ENCODE measurements at regions not wholly inside any gene's neighbourhood (a gene's known extent, or its start where the extent isn't known, plus 50 kb on each side); places are given as distances from the start of the nearest gene placed in this dataset.

DNA sequence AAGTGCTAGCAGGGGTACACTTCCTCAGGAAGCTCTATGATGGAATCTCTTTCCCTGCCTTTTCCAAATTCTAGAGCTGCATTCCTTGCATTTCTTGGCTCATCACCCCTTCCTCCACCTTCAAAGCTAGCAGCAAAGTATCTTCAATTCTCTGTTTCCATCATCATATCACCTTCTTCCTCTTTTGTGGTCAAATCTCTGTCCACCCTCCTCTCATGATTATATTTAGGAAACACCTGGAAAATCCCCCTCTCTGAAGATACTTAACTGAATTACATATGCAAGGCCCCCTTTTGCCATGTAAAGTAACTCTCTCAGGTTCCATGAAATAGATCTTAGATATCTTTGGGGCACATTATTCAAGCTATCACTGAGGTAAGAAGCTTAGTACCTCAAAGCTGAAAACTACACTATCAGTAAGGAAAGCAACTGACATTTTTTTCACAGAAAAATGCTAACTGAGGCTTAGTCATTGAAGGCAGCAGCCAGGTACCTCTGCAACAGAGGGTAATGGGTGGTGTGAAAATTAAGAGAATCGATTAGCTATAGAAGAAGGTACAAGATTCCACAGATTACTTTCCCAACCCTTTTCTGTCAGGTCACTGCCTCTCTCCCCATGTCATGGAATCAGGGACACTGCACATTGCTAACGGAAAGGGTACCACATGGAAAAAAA lies 197.3 kb downstream of the MACC1 start:
- no peaks in the 10 kb centered on the region for H3K36me3 ChIP-seq (ENCODE audit: insufficient read depth, low read length)
- H3K9me2 ChIP-seq (replicated peaks; ENCODE audit: low read depth, low read length), result no peaks in the 10 kb centered on the region
- no peak overlapping the region for H3K9ac ChIP-seq (ENCODE audit: low read depth, low read length, poor library complexity, severe bottlenecking)
- H2AFZ ChIP-seq (ENCODE audit: low read length), result no peak overlapping the region
- H3K4me1 ChIP-seq (ENCODE audit: insufficient read depth, low read length, poor library complexity, severe bottlenecking), result peaks cover 13% of the 10 kb centered on the region
- no peaks in the 10 kb centered on the region for H4K20me1 ChIP-seq (ENCODE audit: insufficient read depth, low read length, poor library complexity, severe bottlenecking)
- no peaks in the 10 kb centered on the region; the same call in 1 of the 2 replicates for H3K9me3 ChIP-seq (ENCODE audit: insufficient read depth, low read depth, low read length)
- H3K4me3 ChIP-seq (ENCODE audit: low read length, poor library complexity, severe bottlenecking), result no peak overlapping the region
- H3K79me2 ChIP-seq (ENCODE audit: insufficient read depth, low read length), result no peaks in the 10 kb centered on the region
- TF ChIP-seq CTCF (conservative IDR thresholded peaks at IDR 0.05; ENCODE audit: low read length), result no peak
- no peak for TF ChIP-seq EZH2phosphoT487 (IDR thresholded peaks at IDR 0.05; ENCODE audit: borderline replicate concordance)
- H3K27me3 ChIP-seq (ENCODE audit: insufficient read depth, low read length, poor library complexity, severe bottlenecking), result no peaks in the 10 kb centered on the region
- no peak overlapping the region for H3K4me2 ChIP-seq (ENCODE audit: low read depth, low read length, poor library complexity, severe bottlenecking)
- no peaks in the 10 kb centered on the region for H3F3A ChIP-seq (ENCODE audit: low read depth)

DNA sequence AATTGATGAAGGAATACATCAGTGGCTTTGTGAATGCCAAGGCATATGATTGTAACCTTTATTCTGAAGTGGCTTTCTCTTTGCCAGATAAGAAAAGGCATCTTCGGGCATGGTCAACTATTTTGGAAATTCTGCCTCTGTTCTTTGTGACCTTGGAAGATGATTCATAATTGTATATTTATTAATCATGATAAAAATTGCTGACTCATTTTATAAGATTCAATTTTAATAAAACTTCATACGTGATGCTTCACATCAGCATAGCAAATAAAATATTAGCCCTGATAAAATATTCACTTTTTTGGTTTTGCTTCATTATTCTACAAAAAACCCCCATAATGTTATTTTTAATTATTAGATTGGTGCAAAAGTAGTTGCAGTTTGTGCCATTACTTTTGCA lies 200.5 kb downstream of the MACC1 start:
- Histone ChIP-seq H4K20me1 (ENCODE audit: insufficient read depth, low read length, poor library complexity, severe bottlenecking) (no peaks in the 10 kb centered on the region), H3K36me3 (ENCODE audit: insufficient read depth, low read length) (no peaks in the 10 kb centered on the region), H3K4me3 (ENCODE audit: low read length, poor library complexity, severe bottlenecking) (no peak overlapping the region), H3K4me2 (ENCODE audit: low read depth, low read length, poor library complexity, severe bottlenecking) (no peak overlapping the region), H2AFZ (ENCODE audit: low read length) (no peak overlapping the region), H3K27me3 (ENCODE audit: insufficient read depth, low read length, poor library complexity, severe bottlenecking) (no peaks in the 10 kb centered on the region), H3K4me1 (ENCODE audit: insufficient read depth, low read length, poor library complexity, severe bottlenecking) (peaks cover 11% of the 10 kb centered on the region), H3K9me2 (replicated peaks; ENCODE audit: low read depth, low read length) (no peaks in the 10 kb centered on the region), H3K9ac (ENCODE audit: low read depth, low read length, poor library complexity, severe bottlenecking) (no peak overlapping the region), H3K9me3 (ENCODE audit: insufficient read depth, low read depth, low read length) (no peaks in the 10 kb centered on the region; the same call in 1 of the 2 replicates), H3K79me2 (ENCODE audit: insufficient read depth, low read length) (no peaks in the 10 kb centered on the region), H3F3A (ENCODE audit: low read depth) (no peaks in the 10 kb centered on the region)
- no peak for TF ChIP-seq CTCF (conservative IDR thresholded peaks at IDR 0.05; ENCODE audit: low read length)
- TF ChIP-seq EZH2phosphoT487 (IDR thresholded peaks at IDR 0.05; ENCODE audit: borderline replicate concordance), result no peak

DNA sequence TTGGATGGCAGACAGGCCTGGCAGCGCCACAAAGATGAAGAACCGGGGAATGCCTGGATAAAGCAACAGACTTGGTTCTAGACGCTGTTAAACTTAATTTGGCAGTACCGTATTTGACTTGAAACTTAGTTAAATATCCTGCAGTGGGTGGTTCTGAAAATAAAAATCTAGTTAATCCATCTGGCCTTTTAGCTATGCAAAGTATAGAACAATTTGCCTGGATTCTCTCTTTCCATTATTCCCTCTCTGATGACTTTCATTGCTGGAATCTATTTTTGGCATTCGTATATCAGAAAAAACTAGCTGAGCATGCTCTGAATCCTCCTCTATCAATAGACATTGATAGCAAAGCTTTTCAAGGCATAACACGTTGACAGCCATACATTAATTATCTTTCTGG lies 203.6 kb downstream of the MACC1 start:
- no peaks in the 10 kb centered on the region for H4K20me1 ChIP-seq (ENCODE audit: insufficient read depth, low read length, poor library complexity, severe bottlenecking)
- no peaks in the 10 kb centered on the region for H3K36me3 ChIP-seq (ENCODE audit: insufficient read depth, low read length)
- peaks cover 3% of the 10 kb centered on the region for H3K4me1 ChIP-seq (ENCODE audit: insufficient read depth, low read length, poor library complexity, severe bottlenecking)
- no peak overlapping the region for H2AFZ ChIP-seq (ENCODE audit: low read length)
- no peak overlapping the region for H3K4me3 ChIP-seq (ENCODE audit: low read length, poor library complexity, severe bottlenecking)
- TF ChIP-seq CTCF (conservative IDR thresholded peaks at IDR 0.05; ENCODE audit: low read length), result no peak
- TF ChIP-seq EZH2phosphoT487 (IDR thresholded peaks at IDR 0.05; ENCODE audit: borderline replicate concordance), result no peak
- H3K9me3 ChIP-seq (ENCODE audit: insufficient read depth, low read depth, low read length), result no peaks in the 10 kb centered on the region
- no peaks in the 10 kb centered on the region for H3K79me2 ChIP-seq (ENCODE audit: insufficient read depth, low read length)
- H3K9ac ChIP-seq (ENCODE audit: low read depth, low read length, poor library complexity, severe bottlenecking), result no peak overlapping the region
- H3K27me3 ChIP-seq (ENCODE audit: insufficient read depth, low read length, poor library complexity, severe bottlenecking), result no peaks in the 10 kb centered on the region
- no peaks in the 10 kb centered on the region for H3K9me2 ChIP-seq (replicated peaks; ENCODE audit: low read depth, low read length)
- H3F3A ChIP-seq (ENCODE audit: low read depth), result no peaks in the 10 kb centered on the region
- H3K4me2 ChIP-seq (ENCODE audit: low read depth, low read length, poor library complexity, severe bottlenecking), result no peak overlapping the region

All from Loucy (cell line).